Liver (tissue), 8 donors: ENCODE measurements at regions not wholly inside any gene's neighbourhood (a gene's known extent, or its start where the extent isn't known, plus 50 kb on each side); places are given as distances from the start of the nearest gene placed in this dataset.

Source experiments
- DNase-seq: peaks from one replicate; pipeline ENCODE4 v3.0.0-alpha.2; 2017; ENCODE audit warnings: low spot score
- H3K27ac ChIP-seq, 2 donors: one replicate each; pipeline ENCODE4 v1.7.0; 2013; ENCODE audit warnings: inconsistent platforms in 2 of 2, low read length in 2 of 2, control low read depth in 1 of 2, low read depth in 1 of 2, mild to moderate bottlenecking in 1 of 2
- H3K27me3 ChIP-seq, 4 donors: one replicate each; pipeline versions ENCODE4 v1.6.1 to v1.7.0; 2013; ENCODE audit warnings: low read length in 3 of 4, inconsistent platforms in 1 of 4, mild to moderate bottlenecking in 1 of 4, moderate library complexity in 1 of 4; ENCODE audit not compliant: control insufficient read depth in 4 of 4, insufficient read depth in 4 of 4
- H3K36me3 ChIP-seq, 4 donors: one replicate each; pipeline versions ENCODE4 v1.6.1 to v1.7.0; 2013; ENCODE audit warnings: low read length in 3 of 4, mild to moderate bottlenecking in 3 of 4, low read depth in 1 of 4, moderate library complexity in 1 of 4; ENCODE audit not compliant: control insufficient read depth in 4 of 4, insufficient read depth in 3 of 4
- H3K4me1 ChIP-seq, 4 donors: one replicate each; pipeline versions ENCODE4 v1.6.1 to v1.7.0; 2013; ENCODE audit warnings: low read length in 3 of 4, mild to moderate bottlenecking in 3 of 4, moderate library complexity in 1 of 4; ENCODE audit not compliant: control insufficient read depth in 4 of 4, insufficient read depth in 4 of 4
- H3K4me3 ChIP-seq, 3 donors: one replicate each; pipeline versions ENCODE4 v1.6.1 to v1.7.0; 2013; ENCODE audit warnings: low read length in 3 of 3, control low read depth in 1 of 3, low read depth in 1 of 3, mild to moderate bottlenecking in 1 of 3
- H3K9ac ChIP-seq, 2 donors: one replicate each; pipeline ENCODE4 v1.7.0; 2013; ENCODE audit warnings: low read length in 2 of 2, mild to moderate bottlenecking in 2 of 2, moderate library complexity in 2 of 2, control low read depth in 1 of 2, low read depth in 1 of 2
- H3K9me3 ChIP-seq, 4 donors: one replicate each; pipeline versions ENCODE4 v1.6.1 to v1.7.0; 2013; ENCODE audit warnings: low read length in 3 of 4; ENCODE audit not compliant: control insufficient read depth in 4 of 4
- EGR1 ChIP-seq, 2 donors: IDR thresholded peaks; 2 replicates each; pipeline ENCODE4 v1.6.1; 2016 to 2018; ENCODE audit warnings: antibody characterized with exemption in 2 of 2, low read depth in 2 of 2
- FOXA1 ChIP-seq: IDR thresholded peaks from 2 replicates; pipeline ENCODE4 v1.6.1; 2016; ENCODE audit warnings: antibody characterized with exemption
- FOXA2 ChIP-seq: IDR thresholded peaks from 2 replicates; pipeline ENCODE4 v1.6.1; 2016; ENCODE audit warnings: antibody characterized with exemption
- HNF4A ChIP-seq, 2 donors: conservative IDR thresholded peaks; 2 replicates each; pipeline ENCODE4 v1.6.1; 2016; ENCODE audit warnings: antibody characterized with exemption in 2 of 2, mild to moderate bottlenecking in 2 of 2
- NR2F2 ChIP-seq: IDR thresholded peaks from 2 replicates; pipeline ENCODE4 v1.6.1; 2016; ENCODE audit warnings: antibody characterized with exemption
- RAD21 ChIP-seq, 2 donors: IDR thresholded peaks; 2 replicates each; pipeline ENCODE4 v1.6.1; 2016; ENCODE audit warnings: antibody characterized with exemption in 2 of 2, mild to moderate bottlenecking in 2 of 2
- RXRA ChIP-seq, 2 donors: IDR thresholded peaks; 2 replicates each; pipeline ENCODE4 v1.6.1; 2017 to 2018; ENCODE audit warnings: antibody characterized with exemption in 2 of 2, mild to moderate bottlenecking in 1 of 2
- SP1 ChIP-seq: IDR thresholded peaks from 2 replicates; pipeline ENCODE4 v1.6.1; 2018; ENCODE audit warnings: antibody characterized with exemption, mild to moderate bottlenecking
- TAF1 ChIP-seq: conservative IDR thresholded peaks from 2 replicates; pipeline ENCODE4 v1.6.1; 2016; ENCODE audit warnings: antibody characterized with exemption, mild to moderate bottlenecking
- YY1 ChIP-seq: IDR thresholded peaks from 2 replicates; pipeline ENCODE4 v1.6.1; 2016; ENCODE audit warnings: antibody characterized with exemption, mild to moderate bottlenecking
- WGBS: extraction: QIAGEN DNeasy Blood & Tissue Kit; methylation state at CpG from one replicate; pipeline ENCODE4 v1.1.7; 2013; 5-methylcytosine and 5-hydroxymethylcytosine counted together
- TF ChIP-seq, protein P1 (sequence below): IDR thresholded peaks from 2 replicates; pipeline ENCODE4 v1.6.1; 2016; ENCODE audit warnings: antibody characterized with exemption
- TF ChIP-seq, protein P2 (sequence below): IDR thresholded peaks from 2 replicates; pipeline ENCODE4 v1.6.1; 2016; ENCODE audit warnings: antibody characterized with exemption, mild to moderate bottlenecking
- TF ChIP-seq, protein P3 (sequence below): IDR thresholded peaks from 2 replicates; pipeline ENCODE4 v1.6.1; 2016; ENCODE audit warnings: antibody characterized with exemption
- TF ChIP-seq, protein P4 (sequence below): fragments of 150-350 bp; IDR thresholded peaks from 2 replicates; pipeline ENCODE4 v1.5.1; 2017; ENCODE audit warnings: improper control_type of control experiment, low read depth, low read length; ENCODE audit not compliant: missing input control
- donor health status: healthy.
- donor health status: healthy.
- donor health status: healthy.
- donor health status: healthy.
- donor health status: healthy.

DNA sequence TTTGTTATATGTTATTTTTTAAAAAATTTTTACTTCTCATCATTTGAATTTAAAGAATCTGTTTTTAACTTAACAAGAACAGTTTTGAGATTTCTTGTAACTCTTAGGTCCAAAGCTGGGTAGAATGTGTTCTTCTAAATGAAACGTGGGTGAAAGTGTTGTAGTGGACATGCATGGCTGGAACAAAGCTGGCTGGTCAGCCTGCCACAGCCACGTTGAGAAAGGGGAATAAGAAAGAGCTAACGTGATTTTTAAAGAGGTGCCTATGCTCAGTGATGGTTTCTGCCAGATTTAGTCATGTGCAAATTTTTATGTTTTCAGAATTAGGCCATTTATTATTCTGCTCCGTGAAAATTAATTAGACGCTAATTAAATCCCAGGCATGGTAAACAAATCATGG lies 203.9 kb upstream of the COL3A1 start:
- Histone ChIP-seq H3K4me3 (no peak overlapping the region), H3K27me3 (no peaks in the 10 kb centered on the region), H3K9me3 (no peaks in the 10 kb centered on the region), H3K4me1 (no peaks in the 10 kb centered on the region), H3K36me3 (no peaks in the 10 kb centered on the region), H3K9ac (no peak overlapping the region), H3K27ac (no peak overlapping the region)
- DNase-seq = no peak
- TF ChIP-seq, protein P1, sequence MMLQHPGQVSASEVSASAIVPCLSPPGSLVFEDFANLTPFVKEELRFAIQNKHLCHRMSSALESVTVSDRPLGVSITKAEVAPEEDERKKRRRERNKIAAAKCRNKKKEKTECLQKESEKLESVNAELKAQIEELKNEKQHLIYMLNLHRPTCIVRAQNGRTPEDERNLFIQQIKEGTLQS = no peak
- TF ChIP-seq, protein P2, sequence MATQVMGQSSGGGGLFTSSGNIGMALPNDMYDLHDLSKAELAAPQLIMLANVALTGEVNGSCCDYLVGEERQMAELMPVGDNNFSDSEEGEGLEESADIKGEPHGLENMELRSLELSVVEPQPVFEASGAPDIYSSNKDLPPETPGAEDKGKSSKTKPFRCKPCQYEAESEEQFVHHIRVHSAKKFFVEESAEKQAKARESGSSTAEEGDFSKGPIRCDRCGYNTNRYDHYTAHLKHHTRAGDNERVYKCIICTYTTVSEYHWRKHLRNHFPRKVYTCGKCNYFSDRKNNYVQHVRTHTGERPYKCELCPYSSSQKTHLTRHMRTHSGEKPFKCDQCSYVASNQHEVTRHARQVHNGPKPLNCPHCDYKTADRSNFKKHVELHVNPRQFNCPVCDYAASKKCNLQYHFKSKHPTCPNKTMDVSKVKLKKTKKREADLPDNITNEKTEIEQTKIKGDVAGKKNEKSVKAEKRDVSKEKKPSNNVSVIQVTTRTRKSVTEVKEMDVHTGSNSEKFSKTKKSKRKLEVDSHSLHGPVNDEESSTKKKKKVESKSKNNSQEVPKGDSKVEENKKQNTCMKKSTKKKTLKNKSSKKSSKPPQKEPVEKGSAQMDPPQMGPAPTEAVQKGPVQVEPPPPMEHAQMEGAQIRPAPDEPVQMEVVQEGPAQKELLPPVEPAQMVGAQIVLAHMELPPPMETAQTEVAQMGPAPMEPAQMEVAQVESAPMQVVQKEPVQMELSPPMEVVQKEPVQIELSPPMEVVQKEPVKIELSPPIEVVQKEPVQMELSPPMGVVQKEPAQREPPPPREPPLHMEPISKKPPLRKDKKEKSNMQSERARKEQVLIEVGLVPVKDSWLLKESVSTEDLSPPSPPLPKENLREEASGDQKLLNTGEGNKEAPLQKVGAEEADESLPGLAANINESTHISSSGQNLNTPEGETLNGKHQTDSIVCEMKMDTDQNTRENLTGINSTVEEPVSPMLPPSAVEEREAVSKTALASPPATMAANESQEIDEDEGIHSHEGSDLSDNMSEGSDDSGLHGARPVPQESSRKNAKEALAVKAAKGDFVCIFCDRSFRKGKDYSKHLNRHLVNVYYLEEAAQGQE = no peak
- no peak for TF ChIP-seq HNF4A (conservative IDR thresholded peaks at IDR 0.05)
- TF ChIP-seq FOXA1 = no peak
- TF ChIP-seq FOXA2 = no peak
- TF ChIP-seq SP1 = no peak
- TF ChIP-seq TAF1 = no peak
- TF ChIP-seq RXRA (IDR thresholded peaks at IDR 0.05) = no peak
- TF ChIP-seq, protein P3, sequence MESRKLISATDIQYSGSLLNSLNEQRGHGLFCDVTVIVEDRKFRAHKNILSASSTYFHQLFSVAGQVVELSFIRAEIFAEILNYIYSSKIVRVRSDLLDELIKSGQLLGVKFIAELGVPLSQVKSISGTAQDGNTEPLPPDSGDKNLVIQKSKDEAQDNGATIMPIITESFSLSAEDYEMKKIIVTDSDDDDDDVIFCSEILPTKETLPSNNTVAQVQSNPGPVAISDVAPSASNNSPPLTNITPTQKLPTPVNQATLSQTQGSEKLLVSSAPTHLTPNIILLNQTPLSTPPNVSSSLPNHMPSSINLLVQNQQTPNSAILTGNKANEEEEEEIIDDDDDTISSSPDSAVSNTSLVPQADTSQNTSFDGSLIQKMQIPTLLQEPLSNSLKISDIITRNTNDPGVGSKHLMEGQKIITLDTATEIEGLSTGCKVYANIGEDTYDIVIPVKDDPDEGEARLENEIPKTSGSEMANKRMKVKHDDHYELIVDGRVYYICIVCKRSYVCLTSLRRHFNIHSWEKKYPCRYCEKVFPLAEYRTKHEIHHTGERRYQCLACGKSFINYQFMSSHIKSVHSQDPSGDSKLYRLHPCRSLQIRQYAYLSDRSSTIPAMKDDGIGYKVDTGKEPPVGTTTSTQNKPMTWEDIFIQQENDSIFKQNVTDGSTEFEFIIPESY = no peak
- no peak for TF ChIP-seq YY1
- TF ChIP-seq, protein P4, sequence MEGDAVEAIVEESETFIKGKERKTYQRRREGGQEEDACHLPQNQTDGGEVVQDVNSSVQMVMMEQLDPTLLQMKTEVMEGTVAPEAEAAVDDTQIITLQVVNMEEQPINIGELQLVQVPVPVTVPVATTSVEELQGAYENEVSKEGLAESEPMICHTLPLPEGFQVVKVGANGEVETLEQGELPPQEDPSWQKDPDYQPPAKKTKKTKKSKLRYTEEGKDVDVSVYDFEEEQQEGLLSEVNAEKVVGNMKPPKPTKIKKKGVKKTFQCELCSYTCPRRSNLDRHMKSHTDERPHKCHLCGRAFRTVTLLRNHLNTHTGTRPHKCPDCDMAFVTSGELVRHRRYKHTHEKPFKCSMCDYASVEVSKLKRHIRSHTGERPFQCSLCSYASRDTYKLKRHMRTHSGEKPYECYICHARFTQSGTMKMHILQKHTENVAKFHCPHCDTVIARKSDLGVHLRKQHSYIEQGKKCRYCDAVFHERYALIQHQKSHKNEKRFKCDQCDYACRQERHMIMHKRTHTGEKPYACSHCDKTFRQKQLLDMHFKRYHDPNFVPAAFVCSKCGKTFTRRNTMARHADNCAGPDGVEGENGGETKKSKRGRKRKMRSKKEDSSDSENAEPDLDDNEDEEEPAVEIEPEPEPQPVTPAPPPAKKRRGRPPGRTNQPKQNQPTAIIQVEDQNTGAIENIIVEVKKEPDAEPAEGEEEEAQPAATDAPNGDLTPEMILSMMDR = no peak
- 66% methylated on average over 5 of the region's 5 CpGs for WGBS

DNA sequence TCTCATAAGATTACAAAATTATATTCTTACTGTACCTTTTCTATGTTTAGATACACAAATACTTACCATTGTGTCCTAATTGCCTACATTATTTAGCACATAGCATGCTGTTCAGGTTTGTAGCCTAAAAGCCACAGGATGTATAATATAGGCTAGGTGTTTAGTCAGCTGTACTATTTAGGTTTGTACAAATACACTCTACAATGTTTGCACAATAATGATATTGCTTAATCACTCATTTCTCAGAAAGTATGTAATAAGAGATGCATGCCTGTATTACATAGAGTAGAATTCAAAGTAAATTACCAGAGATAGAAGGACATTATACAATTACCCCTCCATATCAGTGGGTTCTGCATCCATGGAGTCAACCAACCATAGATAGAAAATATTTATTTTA lies 201.1 kb upstream of the COL3A1 start:
- Histone ChIP-seq H3K4me3 (no peak overlapping the region), H3K4me1 (no peaks in the 10 kb centered on the region), H3K27ac (no peak overlapping the region), H3K9me3 (no peaks in the 10 kb centered on the region), H3K9ac (no peak overlapping the region), H3K27me3 (no peaks in the 10 kb centered on the region), H3K36me3 (no peaks in the 10 kb centered on the region)
- no peak for DNase-seq
- TF ChIP-seq NR2F2 (no peak), FOXA2 (no peak), EGR1 (IDR thresholded peaks at IDR 0.05; ENCODE audit: low read depth in 2 of 2) (no peak), RAD21 (IDR thresholded peaks at IDR 0.05) (no peak)
- TF ChIP-seq, protein P1 = no peak
- TF ChIP-seq, protein P3 = no peak
- TF ChIP-seq, protein P4 = no peak
